HG03575 (cell line): ENCODE measurements at regions not wholly inside any gene's neighbourhood (a gene's known extent, or its start where the extent isn't known, plus 50 kb on each side); places are given as distances from the start of the nearest gene placed in this dataset.

Source experiments
- ATAC-seq: cut with Tn5 transposase; IDR thresholded peaks from one replicate; pipeline ENCODE4 v1.9.1; 2021; ENCODE audit not compliant: unreplicated experiment, insufficient number of reproducible peaks, low FRiP score; ENCODE audit errors: extremely low read depth

- ATAC-seq = no peak
These were observed 539.7 kb downstream of the SNAPC1 start for GRCh38 chr14:62301911-62302310.

GRCh38 chr14:62303437-62303836, 541.2 kb downstream of the SNAPC1 start:
- no peak for ATAC-seq

- no peak for ATAC-seq
These were observed 542.0 kb downstream of the SNAPC1 start for GRCh38 chr14:62304257-62304656.

GRCh38 chr14:62307844-62308243, 545.6 kb downstream of the SNAPC1 start:
- ATAC-seq = no peak

GRCh38 chr14:62308316-62308715, 546.1 kb downstream of the SNAPC1 start:
- ATAC-seq = no peak

- no peak for ATAC-seq
These were observed 546.7 kb downstream of the SNAPC1 start for GRCh38 chr14:62308891-62309290.

GRCh38 chr14:62313212-62313611, 551.0 kb downstream of the SNAPC1 start:
- no peak for ATAC-seq

- ATAC-seq = no peak
These were observed 552.0 kb downstream of the SNAPC1 start for GRCh38 chr14:62314221-62314620.

GRCh38 chr14:62314871-62315270, 552.7 kb downstream of the SNAPC1 start:
- ATAC-seq = no peak

- no peak for ATAC-seq
These were observed 553.4 kb downstream of the SNAPC1 start for GRCh38 chr14:62315631-62316030.

- no peak for ATAC-seq
These were observed 560.0 kb downstream of the SNAPC1 start for GRCh38 chr14:62322216-62322615.

GRCh38 chr14:62329427-62329826, 567.2 kb downstream of the SNAPC1 start:
- ATAC-seq = no peak

- ATAC-seq = no peak
These were observed 585.4 kb downstream of the SNAPC1 start for GRCh38 chr14:62347562-62348011.

GRCh38 chr14:62357362-62357761, 595.1 kb downstream of the SNAPC1 start:
- no peak for ATAC-seq

GRCh38 chr14:62364161-62364560, 601.9 kb downstream of the SNAPC1 start:
- ATAC-seq = no peak

GRCh38 chr14:62364800-62365280, 602.6 kb downstream of the SNAPC1 start:
- ATAC-seq = no peak

GRCh38 chr14:62369919-62370560, 607.8 kb downstream of the SNAPC1 start:
- no peak for ATAC-seq

GRCh38 chr14:62373944-62374343, 611.7 kb downstream of the SNAPC1 start:
- ATAC-seq = no peak

GRCh38 chr14:62378057-62378456, 615.8 kb downstream of the SNAPC1 start:
- no peak for ATAC-seq

GRCh38 chr14:62381311-62382070, 619.3 kb downstream of the SNAPC1 start:
- no peak for ATAC-seq
